ENCODE measurements at regions not wholly inside any gene's neighbourhood (a gene's known extent, or its start where the extent isn't known, plus 50 kb on each side); places are given as distances from the start of the nearest gene placed in this dataset.

GRCh38 chr5:57895766-57896165, 413.2 kb upstream of the ACTBL2 start:
- no peak for TF ChIP-seq CTCF (IDR thresholded peaks at IDR 0.05; ENCODE audit: low read depth, low read length)
- no peak for TF ChIP-seq MAX (IDR thresholded peaks at IDR 0.05; ENCODE audit: low read depth, low read length)
- no peak for TF ChIP-seq POLR2A (IDR thresholded peaks at IDR 0.05; ENCODE audit: extremely low read depth, insufficient read length)
